IMR-90 (cell line): ENCODE measurements at regions not wholly inside any gene's neighbourhood (a gene's known extent, or its start where the extent isn't known, plus 50 kb on each side); places are given as distances from the start of the nearest gene placed in this dataset.

ENCODE experiments used
- ATAC-seq: fragments of 200-7000 bp; cut with Tn5 transposase; 2 replicates; pipeline ENCODE4 v1.9.1; 2020; ENCODE audit warnings: low read depth, mild to moderate bottlenecking, moderate library complexity
- BruUV-seq: library from RNA; stranded (reverse); fragments of 400-500 nt; replicated peaks from 2 replicates; lab custom pipeline; 2021; lab: Mats Ljungman, UMichigan
- CTCF ChIA-PET: fragments of 300-600 bp; formaldehyde crosslinking; extraction: SDS; loops from one replicate; lab custom pipeline; 2021; ENCODE audit warnings: antibody characterized with exemption; lab: Yijun Ruan, JAX
- POLR2A ChIA-PET: fragments of 300-600 bp; sonication (Branson Sonifier 250); formaldehyde crosslinking; loops from one replicate; lab custom pipeline; 2022; ENCODE audit warnings: antibody characterized with exemption; ENCODE audit not compliant: unreplicated experiment; lab: Charles Lee
- DNase-seq: peaks from one replicate; pipeline ENCODE4 v3.0.0; 2013
- H2AFZ ChIP-seq: replicated peaks from 2 replicates; pipeline ENCODE3; 2013; ENCODE audit warnings: low read length, mild to moderate bottlenecking; ENCODE audit not compliant: poor library complexity
- H2AK5ac ChIP-seq: 2 replicates; pipeline ENCODE4 v1.6.1; 2013; ENCODE audit warnings: low read depth, low read length, inconsistent platforms
- H2AK9ac ChIP-seq: replicated peaks from 2 replicates; pipeline ENCODE3; 2013; ENCODE audit warnings: mild to moderate bottlenecking, low read depth, low read length, moderate library complexity; ENCODE audit not compliant: poor library complexity
- H2BK120ac ChIP-seq: 2 replicates; pipeline ENCODE4 v1.6.1; 2013; ENCODE audit warnings: low read depth, low read length, inconsistent platforms
- H2BK15ac ChIP-seq: 3 replicates; pipeline ENCODE4 v1.6.1; 2013; ENCODE audit warnings: low read depth, low read length, inconsistent platforms
- H2BK20ac ChIP-seq: 2 replicates; pipeline ENCODE4 v1.6.1; 2013; ENCODE audit warnings: low read depth, mild to moderate bottlenecking, inconsistent platforms, low read length, moderate library complexity
- H2BK5ac ChIP-seq: 2 replicates; pipeline ENCODE4 v1.6.1; 2013; ENCODE audit warnings: mild to moderate bottlenecking, low read depth, low read length, inconsistent platforms; ENCODE audit not compliant: poor library complexity, severe bottlenecking
- H3K14ac ChIP-seq: replicated peaks from 2 replicates; pipeline ENCODE4 v1.6.1; 2013; ENCODE audit warnings: low read depth, low read length, inconsistent platforms
- H3K18ac ChIP-seq: 2 replicates; pipeline ENCODE4 v1.6.1; 2013; ENCODE audit warnings: low read depth, low read length, control low read depth
- H3K23ac ChIP-seq: 2 replicates; pipeline ENCODE4 v1.6.1; 2013; ENCODE audit warnings: low read depth, low read length, inconsistent platforms
- H3K27ac ChIP-seq: 2 replicates; pipeline ENCODE4 v1.5.1; 2013; ENCODE audit warnings: mild to moderate bottlenecking, control low read depth, low read length; ENCODE audit not compliant: insufficient read depth
- H3K27me3 ChIP-seq: 2 replicates; pipeline ENCODE4 v1.6.1; 2013; ENCODE audit warnings: low read length; ENCODE audit not compliant: control insufficient read depth, insufficient read depth
- H3K36me3 ChIP-seq: 2 replicates; pipeline ENCODE4 v1.6.1; 2013; ENCODE audit warnings: low read length, mixed read lengths; ENCODE audit not compliant: control insufficient read depth, insufficient read depth
- H3K4ac ChIP-seq: 2 replicates; pipeline ENCODE4 v1.6.1; 2013; ENCODE audit warnings: low read depth, low read length, inconsistent platforms
- H3K4me1 ChIP-seq: 2 replicates; pipeline ENCODE4 v1.6.1; 2013; ENCODE audit warnings: low read length, mixed read lengths; ENCODE audit not compliant: control insufficient read depth, insufficient read depth
- H3K4me2 ChIP-seq: 2 replicates; pipeline ENCODE4 v1.6.1; 2013; ENCODE audit warnings: low read depth, mild to moderate bottlenecking, control low read depth, low read length, moderate library complexity
- H3K4me3 ChIP-seq: 2 replicates; pipeline ENCODE4 v1.5.1; 2013; ENCODE audit warnings: low read depth, mild to moderate bottlenecking, control low read depth, low read length, moderate library complexity; ENCODE audit not compliant: insufficient read depth
- H3K56ac ChIP-seq: 2 replicates; pipeline ENCODE4 v1.6.1; 2013; ENCODE audit warnings: low read length, inconsistent platforms; ENCODE audit not compliant: insufficient read depth; ENCODE audit errors: extremely low read depth
- H3K79me1 ChIP-seq, 2 experiments: 2 replicates each; pipeline ENCODE4 v1.6.1; 2013; ENCODE audit warnings: low read length in 2 of 2, inconsistent platforms in 1 of 2, low read depth in 1 of 2
- H3K9ac ChIP-seq: 2 replicates; pipeline ENCODE4 v1.6.1; 2013; ENCODE audit warnings: low read depth, low read length, control low read depth
- H3K9me1 ChIP-seq: 2 replicates; pipeline ENCODE4 v1.6.1; 2013; ENCODE audit warnings: low read length, inconsistent platforms; ENCODE audit not compliant: insufficient read depth
- H3K9me3 ChIP-seq: 2 replicates; pipeline ENCODE4 v1.6.1; 2013; ENCODE audit warnings: low read length; ENCODE audit not compliant: control insufficient read depth, insufficient read depth
- H4K20me1 ChIP-seq: 2 replicates; pipeline ENCODE4 v1.6.1; 2013; ENCODE audit warnings: low read length, inconsistent platforms; ENCODE audit not compliant: insufficient read depth
- H4K5ac ChIP-seq: 2 replicates; pipeline ENCODE4 v1.6.1; 2013; ENCODE audit warnings: mild to moderate bottlenecking, low read depth, low read length, control low read depth
- H4K8ac ChIP-seq, 2 experiments: 2 replicates each; pipeline ENCODE4 v1.6.1; 2013; ENCODE audit warnings: low read depth in 2 of 2, low read length in 2 of 2, control low read depth in 1 of 2, inconsistent platforms in 1 of 2
- H4K91ac ChIP-seq: 2 replicates; pipeline ENCODE4 v1.6.1; 2013; ENCODE audit warnings: low read depth, low read length, inconsistent platforms; ENCODE audit not compliant: insufficient read depth
- BHLHE40 ChIP-seq: fragments of 150-350 bp; IDR thresholded peaks from 2 replicates; pipeline ENCODE4 v1.6.1; 2016; ENCODE audit warnings: mild to moderate bottlenecking, low read depth, low read length
- CEBPB ChIP-seq: IDR thresholded peaks from 2 replicates; pipeline ENCODE4 v1.6.1; 2012; ENCODE audit warnings: low read depth, low read length, improper control_type of control experiment
- CHD1 ChIP-seq: IDR thresholded peaks from 2 replicates; pipeline ENCODE4 v1.6.1; 2012; ENCODE audit warnings: low read depth, low read length, improper control_type of control experiment
- FOS ChIP-seq: fragments of 150-350 bp; IDR thresholded peaks from 2 replicates; pipeline ENCODE4 v1.6.1; 2016; ENCODE audit warnings: low read depth, low read length
- MAFK ChIP-seq: IDR thresholded peaks from 2 replicates; pipeline ENCODE4 v1.6.1; 2012; ENCODE audit warnings: low read depth, low read length, improper control_type of control experiment
- MAZ ChIP-seq: IDR thresholded peaks from 2 replicates; pipeline ENCODE4 v1.6.1; 2012; ENCODE audit warnings: low read depth, mild to moderate bottlenecking, low read length, improper control_type of control experiment, moderate library complexity, borderline replicate concordance
- MXI1 ChIP-seq: IDR thresholded peaks from 2 replicates; pipeline ENCODE4 v1.6.1; 2012; ENCODE audit warnings: low read depth, mild to moderate bottlenecking, low read length, moderate library complexity, borderline replicate concordance
- NFE2L2 ChIP-seq: fragments of 150-350 bp; IDR thresholded peaks from 2 replicates; pipeline ENCODE4 v1.6.1; 2016; ENCODE audit warnings: low read depth, mild to moderate bottlenecking, low read length
- POLR2A ChIP-seq: IDR thresholded peaks from 2 replicates; pipeline ENCODE4 v1.6.1; 2012; ENCODE audit warnings: mild to moderate bottlenecking, low read depth, low read length
- RAD21 ChIP-seq: IDR thresholded peaks from 2 replicates; pipeline ENCODE4 v1.6.1; 2012; ENCODE audit warnings: low read length, improper control_type of control experiment
- RCOR1 ChIP-seq: IDR thresholded peaks from 2 replicates; pipeline ENCODE4 v1.6.1; 2012; ENCODE audit warnings: mild to moderate bottlenecking, low read length, improper control_type of control experiment; ENCODE audit not compliant: insufficient replicate concordance
- RFX5 ChIP-seq: IDR thresholded peaks from 2 replicates; pipeline ENCODE4 v1.8.0; 2012; ENCODE audit warnings: low read depth, mild to moderate bottlenecking, low read length, moderate library complexity
- SMC3 ChIP-seq: fragments of 150-350 bp; IDR thresholded peaks from 2 replicates; pipeline ENCODE4 v1.6.1; 2016; ENCODE audit warnings: low read depth, mild to moderate bottlenecking, antibody characterized with exemption, low read length, moderate library complexity
- WGBS, 2 experiments: methylation state at CpG; one replicate each; pipeline versions ENCODE4 v1.1.5 to v1.1.7; 2013; ENCODE audit warnings: missing lambda C conversion rate in 2 of 2; ENCODE audit not compliant: insufficient read length in 1 of 2; ENCODE audit errors: extremely low coverage in 2 of 2; 5-methylcytosine and 5-hydroxymethylcytosine counted together
- dilution Hi-C: fragments of 300-500 bp; cut with HindIII; formaldehyde crosslinking; loops from one replicate; pipeline ENCODE4 v1.14.3; 2018; ENCODE audit warnings: low sequenced_read_pairs; ENCODE audit not compliant: unreplicated experiment
- in situ Hi-C: fragments of 300-500 bp; cut with MboI; formaldehyde crosslinking; loops from 3 replicates; pipeline ENCODE4 v1.14.3; 2019; ENCODE audit warnings: low sequenced_read_pairs, inconsistent platforms, mixed read lengths
- intact Hi-C: fragments of 100-400 bp; cut with micrococcal nuclease; formaldehyde crosslinking; loops from 2 replicates; pipeline ENCODE4 v1.10.0; 2022
- TF ChIP-seq, protein P1 (sequence below): conservative IDR thresholded peaks from 2 replicates; pipeline ENCODE4 v1.5.1; 2012; ENCODE audit warnings: mild to moderate bottlenecking, low read depth, low read length, improper control_type of control experiment
- TF ChIP-seq, protein P2 (sequence below): fragments of 150-350 bp; IDR thresholded peaks from 2 replicates; pipeline ENCODE4 v1.6.1; 2017; ENCODE audit warnings: mild to moderate bottlenecking, antibody characterized with exemption, low read length, low read depth
- TF ChIP-seq, protein P3 (sequence below): fragments of 150-350 bp; IDR thresholded peaks from 2 replicates; pipeline ENCODE4 v1.6.1; 2016; ENCODE audit warnings: low read depth, mild to moderate bottlenecking, low read length, moderate library complexity, borderline replicate concordance

DNA sequence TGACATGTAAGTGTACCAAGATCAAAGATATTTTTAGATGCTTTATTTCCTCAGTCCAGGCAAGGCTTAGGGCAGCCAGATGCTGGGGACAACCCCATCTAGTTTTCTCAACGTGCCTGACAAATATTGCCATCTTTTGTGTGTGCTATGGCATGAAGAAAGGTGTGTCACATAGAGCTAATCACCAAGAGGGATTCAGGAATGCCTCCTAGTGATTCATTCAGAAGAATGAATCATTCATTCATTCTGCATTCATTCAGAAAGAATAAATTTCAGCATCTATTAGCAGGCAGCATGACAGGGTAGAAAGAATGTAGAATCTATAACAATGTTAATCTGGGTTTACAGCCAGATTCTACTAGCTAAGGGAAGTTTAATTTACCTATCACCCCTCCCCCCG lies 75.4 kb upstream of the LRRC4C start:
- Histone ChIP-seq H3K9me1 (no peaks in the 10 kb centered on the region), H2AFZ (no peak overlapping the region), H4K20me1 (no peaks in the 10 kb centered on the region), H2BK5ac (no peak overlapping the region), H3K9me3 (peaks cover 9% of the 10 kb centered on the region), H4K5ac (no peak overlapping the region), H3K27me3 (no peaks in the 10 kb centered on the region), H3K23ac (no peak overlapping the region), H3K56ac (no peak overlapping the region), H2AK5ac (no peak overlapping the region), H4K91ac (no peak overlapping the region), H3K18ac (no peak overlapping the region), H2BK20ac (no peak overlapping the region), H3K4me1 (no peaks in the 10 kb centered on the region), H3K4me3 (no peak overlapping the region), H2BK15ac (no peak overlapping the region), H3K14ac (no peak overlapping the region), H3K4me2 (no peak overlapping the region), H3K27ac (no peak overlapping the region), H4K8ac (no peak overlapping the region), H2BK120ac (no peak overlapping the region), H3K4ac (no peak overlapping the region), H3K79me1 (no peaks in the 10 kb centered on the region), H3K9ac (no peak overlapping the region), H2AK9ac (no peak overlapping the region), H3K36me3 (no peaks in the 10 kb centered on the region)
- no CpG with 5 or more reads among the region's 2 CpGs for WGBS, 2 experiments
- ChIA-PET CTCF (no interaction called here), POLR2A (no interaction called here)
- DNase-seq: no peak
- intact Hi-C loops: no loop called here
- in situ Hi-C loops: no loop called here
- TF ChIP-seq MXI1 (no peak), FOS (no peak), MAZ (no peak), SMC3 (no peak), RFX5 (no peak), MAFK (no peak), CHD1 (no peak), RCOR1 (no peak), POLR2A (no peak), RAD21 (no peak), NFE2L2 (no peak), BHLHE40 (no peak), CEBPB (no peak)
- TF ChIP-seq, protein P1, sequence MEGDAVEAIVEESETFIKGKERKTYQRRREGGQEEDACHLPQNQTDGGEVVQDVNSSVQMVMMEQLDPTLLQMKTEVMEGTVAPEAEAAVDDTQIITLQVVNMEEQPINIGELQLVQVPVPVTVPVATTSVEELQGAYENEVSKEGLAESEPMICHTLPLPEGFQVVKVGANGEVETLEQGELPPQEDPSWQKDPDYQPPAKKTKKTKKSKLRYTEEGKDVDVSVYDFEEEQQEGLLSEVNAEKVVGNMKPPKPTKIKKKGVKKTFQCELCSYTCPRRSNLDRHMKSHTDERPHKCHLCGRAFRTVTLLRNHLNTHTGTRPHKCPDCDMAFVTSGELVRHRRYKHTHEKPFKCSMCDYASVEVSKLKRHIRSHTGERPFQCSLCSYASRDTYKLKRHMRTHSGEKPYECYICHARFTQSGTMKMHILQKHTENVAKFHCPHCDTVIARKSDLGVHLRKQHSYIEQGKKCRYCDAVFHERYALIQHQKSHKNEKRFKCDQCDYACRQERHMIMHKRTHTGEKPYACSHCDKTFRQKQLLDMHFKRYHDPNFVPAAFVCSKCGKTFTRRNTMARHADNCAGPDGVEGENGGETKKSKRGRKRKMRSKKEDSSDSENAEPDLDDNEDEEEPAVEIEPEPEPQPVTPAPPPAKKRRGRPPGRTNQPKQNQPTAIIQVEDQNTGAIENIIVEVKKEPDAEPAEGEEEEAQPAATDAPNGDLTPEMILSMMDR: no peak
- TF ChIP-seq, protein P2, sequence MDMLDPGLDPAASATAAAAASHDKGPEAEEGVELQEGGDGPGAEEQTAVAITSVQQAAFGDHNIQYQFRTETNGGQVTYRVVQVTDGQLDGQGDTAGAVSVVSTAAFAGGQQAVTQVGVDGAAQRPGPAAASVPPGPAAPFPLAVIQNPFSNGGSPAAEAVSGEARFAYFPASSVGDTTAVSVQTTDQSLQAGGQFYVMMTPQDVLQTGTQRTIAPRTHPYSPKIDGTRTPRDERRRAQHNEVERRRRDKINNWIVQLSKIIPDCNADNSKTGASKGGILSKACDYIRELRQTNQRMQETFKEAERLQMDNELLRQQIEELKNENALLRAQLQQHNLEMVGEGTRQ: no peak
- TF ChIP-seq, protein P3, sequence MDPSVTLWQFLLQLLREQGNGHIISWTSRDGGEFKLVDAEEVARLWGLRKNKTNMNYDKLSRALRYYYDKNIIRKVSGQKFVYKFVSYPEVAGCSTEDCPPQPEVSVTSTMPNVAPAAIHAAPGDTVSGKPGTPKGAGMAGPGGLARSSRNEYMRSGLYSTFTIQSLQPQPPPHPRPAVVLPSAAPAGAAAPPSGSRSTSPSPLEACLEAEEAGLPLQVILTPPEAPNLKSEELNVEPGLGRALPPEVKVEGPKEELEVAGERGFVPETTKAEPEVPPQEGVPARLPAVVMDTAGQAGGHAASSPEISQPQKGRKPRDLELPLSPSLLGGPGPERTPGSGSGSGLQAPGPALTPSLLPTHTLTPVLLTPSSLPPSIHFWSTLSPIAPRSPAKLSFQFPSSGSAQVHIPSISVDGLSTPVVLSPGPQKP: no peak
- dilution Hi-C loops: no loop called here
- BruUV-seq: no TSS peak
- no peak for ATAC-seq
